ENCODE measurements at regions not wholly inside any gene's neighbourhood (a gene's known extent, or its start where the extent isn't known, plus 50 kb on each side); places are given as distances from the start of the nearest gene placed in this dataset.

- no peak for DNase-seq (ENCODE audit: low read depth)
Measured at GRCh38 chrX:134747006-134747405, 50.0 kb downstream of the PABIR2 start.

GRCh38 chrX:134746410-134746785 lies 50.6 kb downstream of the PABIR2 start:
- no peak for DNase-seq (ENCODE audit: low read depth)

- DNase-seq (ENCODE audit: low read depth) = no peak
Measured at GRCh38 chrX:134745636-134746409, 51.2 kb downstream of the PABIR2 start.

GRCh38 chrX:134743091-134743490 lies 53.9 kb downstream of the PABIR2 start:
- peak; percentile 63 for DNase-seq (ENCODE audit: low read depth)

- DNase-seq (ENCODE audit: low read depth) = no peak
Measured at GRCh38 chrX:134742573-134742972, 54.4 kb downstream of the PABIR2 start.

- DNase-seq (ENCODE audit: low read depth) = no peak
Measured at GRCh38 chrX:134741746-134742145, 55.3 kb downstream of the PABIR2 start.

GRCh38 chrX:134738986-134739740 lies 57.8 kb downstream of the PABIR2 start:
- no peak for DNase-seq (ENCODE audit: low read depth)

DNA sequence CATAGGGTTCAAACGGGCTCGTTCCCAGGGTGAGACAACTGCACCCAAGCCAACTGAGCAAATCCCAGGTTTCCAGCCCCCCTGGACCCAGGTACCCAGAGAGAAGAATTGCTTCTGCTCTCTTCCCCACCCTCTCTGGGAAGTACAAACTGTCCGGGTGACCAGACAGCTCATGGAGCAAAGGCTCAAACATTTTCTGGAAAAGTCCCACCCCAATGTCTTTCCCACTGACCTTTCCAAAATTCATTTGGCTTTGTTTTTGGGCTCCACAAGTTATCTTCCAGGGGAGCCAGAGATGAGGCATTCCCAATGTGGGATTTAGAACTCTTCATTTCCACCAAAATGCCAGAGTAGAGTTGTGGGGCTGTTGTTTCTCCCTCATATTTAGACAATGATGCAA lies 58.6 kb downstream of the PABIR2 start:
- DNase-seq (ENCODE audit: low read depth) = no peak

DNA sequence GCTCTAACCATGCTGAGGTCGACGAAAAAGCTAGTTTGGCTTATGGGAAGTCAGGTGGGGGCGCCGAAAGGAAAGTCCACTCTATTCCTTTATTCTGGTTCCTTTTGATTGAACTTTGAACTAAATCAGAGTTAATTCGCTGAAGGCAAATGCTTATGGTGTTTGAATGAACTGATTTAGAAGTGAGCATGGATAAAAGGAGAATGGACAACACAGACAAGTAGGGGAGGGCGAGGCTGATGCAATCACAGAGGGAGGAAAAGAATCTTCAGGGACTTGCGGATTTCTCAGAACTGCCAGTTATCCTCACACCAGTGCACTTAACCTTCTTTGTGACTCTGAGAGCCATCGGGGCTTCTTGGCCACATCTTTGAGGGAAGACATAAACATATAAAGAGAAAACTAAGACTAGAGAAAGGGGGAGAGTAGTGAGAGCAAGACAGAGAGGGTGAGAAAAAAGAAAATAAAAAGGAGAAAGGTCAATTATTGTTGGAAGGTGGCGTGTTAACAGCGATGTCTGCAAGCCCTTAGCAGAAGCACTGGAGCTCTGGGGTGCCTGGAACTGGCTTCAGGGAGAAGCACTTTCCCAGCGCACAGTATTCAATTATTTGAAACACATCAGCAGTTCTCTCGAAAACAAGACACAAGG lies 59.2 kb downstream of the PABIR2 start:
- no peak for DNase-seq (ENCODE audit: low read depth)

DNA sequence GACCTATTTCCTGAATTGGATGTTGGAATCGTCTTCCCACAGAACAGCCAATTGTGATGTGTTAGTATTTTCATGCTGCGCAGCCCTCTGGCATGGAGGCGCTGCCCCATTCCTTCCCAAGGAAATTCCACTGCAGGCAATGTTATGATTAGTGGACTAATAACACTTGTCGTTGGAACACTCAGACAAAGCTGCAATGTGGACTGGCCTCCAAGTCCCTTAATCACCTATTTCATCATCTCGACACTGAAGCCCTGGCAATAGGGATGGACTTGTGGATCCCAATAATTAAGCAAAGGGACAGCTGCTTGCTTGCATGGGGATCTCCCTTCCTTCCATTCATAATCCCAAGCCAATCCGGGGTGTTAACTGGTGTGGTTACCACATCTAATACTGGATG lies 59.9 kb downstream of the PABIR2 start:
- no peak for DNase-seq (ENCODE audit: low read depth)

DNA sequence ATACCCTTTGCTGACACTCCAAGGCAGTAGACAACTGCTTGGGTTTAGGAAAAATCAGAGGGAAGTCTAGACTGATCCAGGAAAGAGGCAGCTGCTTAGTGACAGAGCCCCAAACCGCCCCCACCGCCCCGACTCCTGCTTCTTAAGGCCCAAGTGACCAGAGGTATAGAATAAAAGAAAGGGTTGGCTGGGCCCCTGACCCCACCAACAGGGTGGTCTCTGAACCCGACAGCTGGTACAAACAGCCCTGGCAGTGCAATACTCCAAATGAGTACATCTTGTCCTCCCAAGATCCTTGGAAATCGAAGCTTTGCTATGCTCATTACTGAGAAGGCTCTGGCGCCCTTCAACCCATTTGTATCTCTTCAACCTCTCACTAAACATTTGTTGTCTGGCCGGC lies 60.6 kb downstream of the PABIR2 start:
- DNase-seq (ENCODE audit: low read depth) = no peak

GRCh38 chrX:134735015-134735414 lies 62.0 kb downstream of the PABIR2 start:
- no peak for DNase-seq (ENCODE audit: low read depth)

GRCh38 chrX:134734466-134734952 lies 62.5 kb downstream of the PABIR2 start:
- no peak for DNase-seq (ENCODE audit: low read depth)

- no peak for DNase-seq (ENCODE audit: low read depth)
Measured at GRCh38 chrX:134733591-134733990, 63.4 kb downstream of the PABIR2 start.

DNA sequence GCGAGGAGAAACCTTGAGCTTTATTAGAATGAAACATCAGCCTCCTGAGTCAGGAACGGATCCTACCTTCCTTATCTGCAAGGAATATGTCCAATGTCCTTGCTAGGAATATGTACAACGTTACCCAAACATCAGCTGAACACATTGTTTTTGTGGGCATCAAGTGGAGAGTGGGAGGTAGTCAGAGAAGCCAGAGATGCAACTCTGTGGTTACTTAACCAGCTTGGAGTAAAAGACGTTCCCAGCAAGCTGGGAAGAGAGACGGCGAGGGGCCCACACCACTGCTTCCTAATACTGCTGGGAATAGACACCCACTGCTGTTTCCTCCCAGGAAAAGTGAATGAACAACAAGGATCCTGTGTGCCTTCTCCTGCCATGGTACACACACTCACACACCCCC lies 64.3 kb downstream of the PABIR2 start:
- no peak for DNase-seq (ENCODE audit: low read depth)

- no peak for DNase-seq (ENCODE audit: low read depth)
Measured at GRCh38 chrX:134732152-134732551, 64.9 kb downstream of the PABIR2 start.

GRCh38 chrX:134727363-134727762 lies 69.1 kb upstream of the PLAC1 start:
- no peak for DNase-seq (ENCODE audit: low read depth)

- no peak for DNase-seq (ENCODE audit: low read depth)
Measured at GRCh38 chrX:134725103-134725690, 66.9 kb upstream of the PLAC1 start.

DNA sequence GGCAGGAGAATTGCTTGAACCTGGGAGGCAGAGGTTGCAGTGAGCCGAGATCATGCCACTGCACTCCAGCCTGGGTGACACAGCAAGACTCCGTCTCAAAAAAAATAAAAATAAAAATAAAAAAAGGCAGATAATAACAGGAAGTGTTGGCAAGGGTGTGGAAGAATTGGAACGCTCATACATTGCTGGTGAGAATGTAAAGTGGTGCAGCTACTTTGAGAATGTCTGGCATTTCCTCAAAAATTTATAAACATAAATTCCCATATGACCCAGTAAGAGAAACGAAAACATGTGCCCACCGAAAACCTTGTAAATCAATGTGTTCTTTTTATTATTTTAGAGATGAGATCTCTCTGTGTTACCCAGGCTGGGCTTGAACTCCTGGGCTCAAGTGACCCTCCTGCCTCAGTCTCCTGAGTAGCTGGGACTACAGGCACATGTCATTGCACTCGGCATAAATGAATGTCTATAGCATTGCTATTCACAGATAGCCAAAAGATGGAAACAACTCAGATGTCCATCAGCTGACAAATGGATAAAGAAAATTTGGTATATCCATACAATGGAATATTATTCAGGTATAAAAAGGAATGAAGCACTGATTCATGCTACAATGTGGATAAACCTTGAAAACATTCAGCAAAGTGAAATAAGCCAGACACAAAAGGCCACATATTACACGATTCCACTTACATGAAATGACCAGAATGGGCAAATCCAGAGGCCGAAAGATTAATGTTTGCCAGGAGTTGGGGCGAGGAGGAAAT lies 63.7 kb upstream of the PLAC1 start:
- DNase-seq (ENCODE audit: low read depth) = no peak

- no peak for DNase-seq (ENCODE audit: low read depth)
Measured at GRCh38 chrX:134718966-134719317, 60.7 kb upstream of the PLAC1 start.

- DNase-seq (ENCODE audit: low read depth) = peak; percentile 63
Measured at GRCh38 chrX:134718105-134718965, 60.1 kb upstream of the PLAC1 start.
